Adipocyte (in vitro differentiated cells): ENCODE measurements at regions not wholly inside any gene's neighbourhood (a gene's known extent, or its start where the extent isn't known, plus 50 kb on each side); places are given as distances from the start of the nearest gene placed in this dataset.

Experiments used
- DNase-seq: peaks from one replicate; pipeline ENCODE4 v3.0.0-alpha.2; 2015; ENCODE audit warnings: low read depth
- H3K27me3 ChIP-seq: replicated peaks from 2 replicates; pipeline ENCODE4 v1.7.0; 2013; ENCODE audit warnings: mild to moderate bottlenecking, low read length, moderate library complexity; ENCODE audit not compliant: control insufficient read depth, insufficient read depth
- H3K36me3 ChIP-seq: 2 replicates; pipeline ENCODE4 v1.7.0; 2013; ENCODE audit warnings: low read length, mild to moderate bottlenecking, moderate library complexity; ENCODE audit not compliant: control insufficient read depth, insufficient read depth, severe bottlenecking
- H3K4me1 ChIP-seq: 2 replicates; pipeline ENCODE4 v1.7.0; 2013; ENCODE audit warnings: mild to moderate bottlenecking, low read length, moderate library complexity; ENCODE audit not compliant: control insufficient read depth, insufficient read depth
- H3K4me3 ChIP-seq: 2 replicates; pipeline ENCODE4 v1.7.0; 2013; ENCODE audit warnings: mild to moderate bottlenecking, low read length, moderate library complexity
- H3K9ac ChIP-seq: 2 replicates; pipeline ENCODE4 v1.7.0; 2013; ENCODE audit warnings: mild to moderate bottlenecking, low read length, moderate library complexity
- H3K9me3 ChIP-seq: 2 replicates; pipeline ENCODE4 v1.7.0; 2013; ENCODE audit warnings: mild to moderate bottlenecking, low read length, moderate library complexity; ENCODE audit not compliant: control insufficient read depth

- no peak for DNase-seq
- no peaks in the 10 kb centered on the region for H3K4me1 ChIP-seq
- H3K27me3 ChIP-seq = no peaks in the 10 kb centered on the region
- H3K9ac ChIP-seq = no peak overlapping the region
- no peak overlapping the region for H3K4me3 ChIP-seq
- H3K36me3 ChIP-seq = no peaks in the 10 kb centered on the region
- H3K9me3 ChIP-seq = no peaks in the 10 kb centered on the region
These were observed 135.2 kb upstream of the TSPAN5 start for GRCh38 chr4:98793658-98794057.

GRCh38 chr4:98786866-98787265 is 128.5 kb upstream of the TSPAN5 start:
- Histone ChIP-seq H3K9ac (no peak overlapping the region), H3K27me3 (peaks cover 6% of the 10 kb centered on the region), H3K9me3 (peaks cover 6% of the 10 kb centered on the region), H3K4me3 (no peak overlapping the region), H3K4me1 (no peaks in the 10 kb centered on the region), H3K36me3 (no peaks in the 10 kb centered on the region)
- peak; percentile 15 for DNase-seq

- Histone ChIP-seq H3K4me1 (no peaks in the 10 kb centered on the region), H3K36me3 (no peaks in the 10 kb centered on the region), H3K4me3 (no peak overlapping the region), H3K9me3 (peaks cover 6% of the 10 kb centered on the region), H3K27me3 (peaks cover 12% of the 10 kb centered on the region), H3K9ac (no peak overlapping the region)
- DNase-seq = no peak
These were observed 126.7 kb upstream of the TSPAN5 start for GRCh38 chr4:98784947-98785706.

GRCh38 chr4:98781641-98782357 is 123.4 kb upstream of the TSPAN5 start:
- no peak overlapping the region for H3K4me3 ChIP-seq
- H3K9ac ChIP-seq = no peak overlapping the region
- DNase-seq = no peak
- peaks cover 12% of the 10 kb centered on the region for H3K27me3 ChIP-seq
- peaks cover 6% of the 10 kb centered on the region for H3K9me3 ChIP-seq
- no peaks in the 10 kb centered on the region for H3K36me3 ChIP-seq
- peaks cover 5% of the 10 kb centered on the region for H3K4me1 ChIP-seq

GRCh38 chr4:98780926-98781325 is 122.5 kb upstream of the TSPAN5 start:
- Histone ChIP-seq H3K4me3 (no peak overlapping the region), H3K9ac (no peak overlapping the region), H3K36me3 (no peaks in the 10 kb centered on the region), H3K9me3 (peaks cover 6% of the 10 kb centered on the region), H3K4me1 (peaks cover 5% of the 10 kb centered on the region), H3K27me3 (peaks cover 12% of the 10 kb centered on the region)
- DNase-seq = no peak

- Histone ChIP-seq H3K36me3 (no peaks in the 10 kb centered on the region), H3K4me3 (no peak overlapping the region), H3K9me3 (no peaks in the 10 kb centered on the region), H3K4me1 (peaks cover 5% of the 10 kb centered on the region), H3K9ac (no peak overlapping the region), H3K27me3 (peaks cover 12% of the 10 kb centered on the region)
- DNase-seq = no peak
These were observed 120.7 kb upstream of the TSPAN5 start for GRCh38 chr4:98779088-98779487.

- Histone ChIP-seq H3K9ac (no peak overlapping the region), H3K4me1 (peaks cover 5% of the 10 kb centered on the region), H3K4me3 (no peak overlapping the region), H3K27me3 (peaks cover 10% of the 10 kb centered on the region), H3K36me3 (no peaks in the 10 kb centered on the region), H3K9me3 (no peaks in the 10 kb centered on the region)
- peak; percentile 76 for DNase-seq
These were observed 119.8 kb upstream of the TSPAN5 start for GRCh38 chr4:98778206-98778605.

- no peaks in the 10 kb centered on the region for H3K27me3 ChIP-seq
- H3K9ac ChIP-seq = no peak overlapping the region
- H3K4me3 ChIP-seq = no peak overlapping the region
- DNase-seq = no peak
- H3K9me3 ChIP-seq = no peaks in the 10 kb centered on the region
- peaks cover 5% of the 10 kb centered on the region for H3K4me1 ChIP-seq
- H3K36me3 ChIP-seq = no peaks in the 10 kb centered on the region
These were observed 117.3 kb upstream of the TSPAN5 start for GRCh38 chr4:98775672-98776071.

- H3K36me3 ChIP-seq = no peaks in the 10 kb centered on the region
- peaks cover 3% of the 10 kb centered on the region for H3K4me1 ChIP-seq
- no peaks in the 10 kb centered on the region for H3K27me3 ChIP-seq
- no peak for DNase-seq
- H3K9ac ChIP-seq = no peak overlapping the region
- peaks cover 7% of the 10 kb centered on the region for H3K9me3 ChIP-seq
- H3K4me3 ChIP-seq = no peak overlapping the region
These were observed 115.2 kb upstream of the TSPAN5 start for GRCh38 chr4:98773638-98774037.

- Histone ChIP-seq H3K4me3 (no peak overlapping the region), H3K4me1 (no peaks in the 10 kb centered on the region), H3K9me3 (peaks cover 7% of the 10 kb centered on the region), H3K36me3 (no peaks in the 10 kb centered on the region), H3K27me3 (no peaks in the 10 kb centered on the region), H3K9ac (no peak overlapping the region)
- DNase-seq = no peak
These were observed 113.7 kb upstream of the TSPAN5 start for GRCh38 chr4:98771959-98772632.

- Histone ChIP-seq H3K36me3 (no peaks in the 10 kb centered on the region), H3K4me3 (no peak overlapping the region), H3K4me1 (no peaks in the 10 kb centered on the region), H3K9me3 (peaks cover 28% of the 10 kb centered on the region), H3K9ac (no peak overlapping the region), H3K27me3 (no peaks in the 10 kb centered on the region)
- no peak for DNase-seq
These were observed 107.4 kb upstream of the TSPAN5 start for GRCh38 chr4:98765771-98766170.
